GM19395 (cell line): ENCODE measurements at regions not wholly inside any gene's neighbourhood (a gene's known extent, or its start where the extent isn't known, plus 50 kb on each side); places are given as distances from the start of the nearest gene placed in this dataset.
"Not testable (repeated sequence)": the region's sequence is repeated elsewhere in the genome, so short reads cannot be mapped to it uniquely, and the experiment has no call there.

Experiments
- ATAC-seq: cut with Tn5 transposase; IDR thresholded peaks from one replicate; pipeline ENCODE4 v1.9.1; 2021; ENCODE audit warnings: mild to moderate bottlenecking, moderate library complexity; ENCODE audit not compliant: unreplicated experiment

DNA sequence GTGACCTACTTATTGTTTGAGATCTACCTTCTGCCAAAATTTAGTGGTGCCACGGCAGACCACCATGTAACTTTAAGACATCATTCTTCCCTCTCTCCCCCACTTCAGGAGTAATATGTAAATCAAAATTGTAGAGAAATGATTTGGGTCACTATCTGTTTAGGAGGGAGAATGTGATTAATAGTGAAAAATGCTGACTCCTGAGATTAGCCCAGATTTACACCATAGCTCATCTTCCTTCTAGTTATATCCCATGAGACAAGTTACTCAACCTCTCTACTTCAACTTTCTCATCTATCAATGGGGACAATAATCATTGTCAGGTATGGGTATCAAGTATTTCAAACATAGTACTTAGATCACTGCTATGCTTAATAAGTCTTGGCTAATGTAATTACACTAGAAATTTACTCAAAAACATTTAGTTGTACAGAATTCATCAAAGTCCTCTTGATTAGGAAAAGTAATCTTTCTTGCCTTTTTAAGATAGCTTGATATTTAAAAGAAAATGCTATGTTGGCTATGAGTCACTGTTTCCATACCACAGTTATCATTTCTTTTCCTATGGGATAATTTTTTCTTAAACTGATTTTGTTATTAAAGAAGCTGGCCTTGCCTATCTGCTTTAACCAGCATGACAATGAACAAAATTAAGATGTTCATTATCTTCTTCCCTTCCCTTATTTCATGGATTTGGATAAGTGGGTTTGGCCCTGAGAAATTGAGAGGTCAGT, 1038.9 kb upstream of the ZEB2 start:
- ATAC-seq = no peak

DNA sequence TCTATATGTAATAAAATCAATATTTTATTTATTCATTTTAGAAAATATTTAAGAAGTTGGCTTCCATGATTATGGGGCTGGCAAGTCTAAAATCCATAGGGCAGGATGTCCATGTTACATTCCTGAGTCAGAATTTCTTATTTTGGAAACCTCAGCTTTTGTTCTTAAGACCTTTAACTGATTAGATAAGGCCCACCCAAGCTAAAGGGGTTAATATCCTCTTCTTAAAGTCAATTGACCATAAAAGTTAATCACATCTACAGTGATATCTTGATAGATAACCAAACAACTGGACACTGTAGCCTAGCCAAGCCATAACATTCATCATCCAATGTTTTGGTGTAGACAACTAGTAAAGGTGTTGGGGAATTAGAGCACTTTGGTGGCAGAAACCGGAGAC, 1035.4 kb upstream of the ZEB2 start:
- no peak for ATAC-seq

DNA sequence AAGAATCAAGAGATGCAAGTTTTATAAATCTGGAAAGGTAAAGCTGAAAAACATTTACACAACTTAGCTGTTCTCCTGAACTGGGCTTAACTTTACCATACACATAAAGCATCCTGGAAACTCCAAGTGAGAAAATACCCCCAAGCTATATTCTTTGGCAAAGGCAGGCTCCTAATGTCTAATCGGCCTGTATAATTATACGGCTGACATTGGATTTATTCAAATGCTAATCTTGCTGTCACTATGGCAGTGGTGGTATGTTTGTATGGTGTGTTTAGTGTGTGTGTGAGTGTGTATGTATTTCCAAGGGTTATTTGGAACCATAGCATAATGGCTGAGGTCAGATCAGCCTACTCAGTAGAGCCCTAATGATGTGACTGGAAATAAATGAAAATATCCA, 1031.8 kb upstream of the ZEB2 start:
- no peak for ATAC-seq

DNA sequence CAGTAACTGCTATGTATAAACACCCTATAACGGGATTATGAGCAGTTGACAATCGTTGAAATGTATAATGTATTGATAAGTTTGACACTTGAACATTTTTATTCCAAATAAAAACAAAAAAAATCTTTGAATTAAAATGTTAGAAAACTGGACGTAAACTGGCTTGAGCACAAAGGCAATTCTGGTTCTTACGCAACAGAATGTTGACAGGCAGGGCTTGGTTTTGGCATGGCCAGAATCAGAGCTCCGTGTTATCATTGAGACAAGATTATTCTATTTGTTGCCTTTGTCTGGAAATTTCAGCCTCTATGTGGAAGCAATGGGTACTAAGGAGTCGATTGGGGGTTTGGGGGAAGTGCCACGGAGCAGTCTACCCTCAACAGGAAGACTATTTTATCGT, 1028.6 kb upstream of the ZEB2 start:
- no peak for ATAC-seq

DNA sequence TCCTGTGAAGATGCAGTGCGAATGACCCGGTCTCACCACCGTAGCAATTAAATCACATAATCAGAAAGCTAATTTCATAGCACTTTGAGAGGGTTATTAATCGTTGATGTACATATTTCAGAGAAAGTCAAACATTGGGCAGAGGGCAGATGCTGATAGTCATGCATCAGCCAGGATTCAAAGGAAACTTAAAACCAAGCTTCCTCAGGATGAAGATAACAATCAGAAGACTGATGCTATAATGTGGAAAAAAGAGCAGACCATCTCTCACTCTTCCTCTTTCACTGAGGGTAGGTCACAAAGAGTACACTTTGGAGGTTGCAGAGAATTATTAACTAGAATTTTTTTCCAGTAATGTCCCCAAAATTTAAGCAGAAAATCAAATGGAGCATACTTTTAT, 1027.7 kb upstream of the ZEB2 start:
- no peak for ATAC-seq

DNA sequence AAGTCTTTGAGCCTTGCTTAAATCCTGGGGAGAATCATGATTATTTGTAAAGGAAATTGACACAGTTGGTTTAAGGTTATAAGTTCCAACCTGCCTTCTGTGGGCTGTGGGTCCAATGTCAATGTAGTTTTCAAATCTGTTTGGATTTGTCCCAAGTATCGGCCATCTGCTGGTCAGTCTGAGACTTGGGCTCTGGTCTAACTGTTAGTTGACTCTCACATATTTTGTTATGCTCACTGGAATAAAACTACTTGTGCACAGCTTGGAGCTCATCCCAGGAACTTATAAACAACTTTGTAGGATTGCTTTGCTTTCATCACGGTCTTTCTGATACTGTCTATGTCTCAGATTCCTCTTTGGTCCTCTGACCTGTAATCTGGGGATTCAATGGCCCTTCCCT, 1026.2 kb upstream of the ZEB2 start:
- ATAC-seq = no peak

DNA sequence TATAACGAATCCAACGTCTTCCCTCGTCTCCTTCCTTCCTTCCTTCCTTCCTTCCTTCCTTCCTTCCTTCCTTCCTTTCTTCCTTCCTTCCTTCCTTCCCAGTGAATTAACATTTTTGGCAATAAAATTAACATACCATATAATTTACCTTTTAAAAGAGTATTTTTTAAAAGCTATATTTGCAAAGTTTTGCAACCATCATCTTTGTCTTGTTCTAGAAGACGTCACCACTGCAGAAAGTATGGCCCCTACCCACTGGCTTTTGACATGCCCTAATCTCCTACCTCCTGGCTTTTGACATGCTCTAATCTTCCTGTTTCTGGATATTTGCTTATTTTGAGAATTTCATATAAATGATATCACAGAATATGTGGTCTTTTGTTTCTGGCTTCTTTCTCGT, 1023.9 kb upstream of the ZEB2 start:
- ATAC-seq = no peak

DNA sequence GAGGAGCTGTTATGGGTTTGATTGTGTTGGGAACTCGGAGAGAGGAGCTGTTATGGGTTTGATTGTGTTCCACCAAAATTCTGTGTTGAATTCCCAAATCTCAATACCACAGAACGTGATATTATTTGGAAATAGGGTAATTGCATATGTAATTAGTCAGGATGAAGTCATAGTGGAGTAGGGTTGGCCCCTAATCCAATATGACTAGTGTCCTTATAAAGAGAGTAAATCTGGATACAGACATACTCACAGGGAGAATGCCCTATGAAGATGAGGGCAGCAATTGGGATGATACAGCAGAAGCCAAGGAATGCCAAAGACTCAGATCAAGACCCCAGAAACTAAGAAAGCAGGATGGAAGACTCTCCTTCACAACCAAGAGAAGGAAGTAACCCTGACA, 1023.2 kb upstream of the ZEB2 start:
- no peak for ATAC-seq

DNA sequence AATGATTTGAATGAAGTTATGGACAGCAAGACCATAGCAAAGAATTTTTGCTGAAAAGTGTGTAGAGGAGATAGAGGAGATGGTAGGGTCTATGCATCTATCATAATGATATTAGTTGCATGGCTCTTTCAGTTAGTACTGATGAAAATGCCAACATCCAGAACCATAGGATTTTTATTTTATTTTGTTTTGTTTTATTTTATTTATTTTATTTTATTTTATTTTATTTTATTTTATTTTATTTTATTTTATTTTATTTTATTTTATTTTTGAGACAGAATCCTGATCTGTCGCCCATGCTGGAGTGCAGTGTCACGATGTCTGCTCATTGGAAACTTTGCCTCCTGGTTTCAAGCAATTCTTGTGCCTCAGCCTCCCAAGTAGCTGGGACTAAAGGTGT, 1021.1 kb upstream of the ZEB2 start:
- ATAC-seq = no peak

DNA sequence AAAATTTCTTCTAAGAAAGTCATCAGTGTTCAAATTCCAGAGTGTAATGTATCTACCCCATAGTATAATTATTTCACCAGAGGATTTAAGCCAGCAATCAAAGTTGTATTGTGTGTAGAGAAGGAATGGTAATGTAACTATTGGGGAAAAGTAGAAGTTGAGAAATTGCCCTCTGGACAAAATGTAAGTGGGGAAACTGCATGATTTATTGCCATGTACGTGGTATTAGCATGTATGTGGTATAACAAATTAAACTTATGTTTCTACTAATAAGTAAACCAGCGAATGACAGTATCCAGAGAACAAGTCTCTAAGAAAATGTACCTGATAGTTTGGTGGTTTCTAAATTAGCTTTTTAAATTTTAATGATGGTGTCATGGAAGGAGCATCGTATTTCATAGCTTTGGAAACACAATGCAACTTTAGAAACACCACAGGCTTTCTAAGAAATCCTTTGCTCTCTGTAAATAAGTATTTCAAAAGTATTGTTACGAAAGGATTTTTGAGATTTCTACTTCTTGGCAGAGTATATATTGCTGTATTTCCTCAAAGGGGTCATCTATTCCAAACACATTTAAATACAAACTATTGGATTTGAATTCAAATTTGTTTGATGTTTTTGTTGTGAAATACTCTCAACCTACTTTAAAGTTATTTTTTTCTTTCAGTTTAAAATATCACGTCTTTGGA, 1018.9 kb upstream of the ZEB2 start:
- no peak for ATAC-seq

DNA sequence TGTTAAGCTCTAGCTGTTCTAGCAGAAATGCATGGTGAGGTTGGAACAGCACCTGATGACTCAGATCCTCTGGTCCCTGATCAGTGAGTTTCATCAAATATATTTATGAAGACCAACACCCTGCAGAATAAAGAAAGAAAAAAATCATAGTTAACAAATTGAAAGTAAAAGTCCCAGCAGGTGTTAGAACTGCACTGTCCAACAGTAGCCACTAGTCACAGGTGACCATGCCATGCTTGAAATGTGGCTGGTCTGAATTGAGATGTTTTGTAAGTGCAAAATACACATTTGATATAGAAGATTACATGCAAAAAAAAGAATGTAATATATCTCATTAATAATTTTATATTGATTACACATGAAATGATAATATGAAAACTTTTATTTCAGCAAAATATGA, 1010.7 kb upstream of the ZEB2 start:
- no peak for ATAC-seq

DNA sequence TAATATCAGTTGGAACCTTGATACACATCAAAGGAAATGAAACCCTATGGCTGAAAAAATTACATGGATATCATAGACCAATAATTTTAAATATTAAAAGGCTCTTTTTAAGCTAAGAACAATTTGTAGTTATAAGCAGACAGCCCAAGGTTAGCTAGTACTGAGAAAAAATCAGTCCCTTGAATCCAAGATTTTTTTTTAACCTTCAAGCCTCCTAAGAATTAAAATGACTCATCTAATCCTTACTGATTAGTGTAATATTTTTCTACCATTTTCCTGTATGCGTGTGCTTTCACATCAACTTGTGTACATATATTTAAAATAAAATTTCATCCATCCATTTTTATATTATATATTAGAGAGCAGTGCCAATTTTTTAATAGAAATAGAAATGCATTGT, 1004.9 kb upstream of the ZEB2 start:
- no peak for ATAC-seq

DNA sequence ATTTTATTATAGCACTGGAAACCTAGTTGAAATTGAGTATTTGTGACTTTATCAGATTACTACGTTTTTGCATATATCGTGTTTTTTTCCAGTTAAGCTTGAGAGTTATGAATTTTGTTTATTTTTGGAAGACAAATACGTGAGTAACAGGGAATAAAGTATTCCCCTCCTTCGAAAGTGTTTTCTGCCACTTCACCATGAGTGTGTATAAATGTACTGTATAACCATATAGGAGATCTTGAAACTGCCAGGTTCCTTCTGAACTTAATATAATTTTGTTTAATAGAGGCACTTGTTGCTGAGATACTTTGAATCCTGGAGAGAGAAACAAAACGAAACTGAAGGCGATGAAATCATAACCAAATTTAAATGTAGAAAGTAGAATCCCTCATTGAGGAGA, 1004.4 kb upstream of the ZEB2 start:
- no peak for ATAC-seq

DNA sequence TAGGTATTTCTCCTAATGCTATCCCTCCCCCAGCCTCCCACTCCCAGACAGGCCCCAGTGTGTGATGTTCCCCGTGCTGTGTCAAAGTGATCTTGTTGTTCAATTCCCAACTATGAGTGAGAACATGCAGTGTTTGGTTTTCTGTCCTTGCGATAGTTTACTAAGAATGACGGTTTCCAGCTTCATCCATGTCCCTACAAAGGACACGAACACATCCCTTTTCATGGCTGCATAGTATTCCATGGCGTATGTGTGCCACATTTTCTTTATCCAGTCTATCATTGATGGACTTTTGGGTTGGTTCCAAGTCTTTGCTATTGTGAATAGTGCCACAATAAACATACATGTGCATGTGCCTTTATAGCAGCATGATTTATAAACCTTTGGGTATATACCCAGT, 999.3 kb upstream of the ZEB2 start:
- ATAC-seq = not testable (repeated sequence)

DNA sequence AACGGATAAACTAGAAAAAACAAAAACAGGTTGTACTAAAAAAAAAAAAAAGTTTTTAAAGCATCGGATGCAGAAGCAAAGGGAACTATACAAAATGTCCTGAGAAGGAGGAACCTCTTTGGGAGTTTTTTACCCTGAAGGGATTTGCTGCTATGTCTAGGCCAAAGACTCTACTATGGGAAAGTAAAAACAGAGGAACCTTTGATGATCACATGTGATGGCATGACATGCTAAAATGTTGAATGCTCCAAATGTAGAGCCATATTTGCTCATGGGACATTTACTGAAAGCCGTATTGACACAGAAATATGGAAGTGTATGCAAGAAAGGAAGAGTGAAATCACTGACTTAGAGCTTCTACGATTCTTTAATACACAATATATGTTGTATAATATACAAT, 992.0 kb upstream of the ZEB2 start:
- no peak for ATAC-seq

DNA sequence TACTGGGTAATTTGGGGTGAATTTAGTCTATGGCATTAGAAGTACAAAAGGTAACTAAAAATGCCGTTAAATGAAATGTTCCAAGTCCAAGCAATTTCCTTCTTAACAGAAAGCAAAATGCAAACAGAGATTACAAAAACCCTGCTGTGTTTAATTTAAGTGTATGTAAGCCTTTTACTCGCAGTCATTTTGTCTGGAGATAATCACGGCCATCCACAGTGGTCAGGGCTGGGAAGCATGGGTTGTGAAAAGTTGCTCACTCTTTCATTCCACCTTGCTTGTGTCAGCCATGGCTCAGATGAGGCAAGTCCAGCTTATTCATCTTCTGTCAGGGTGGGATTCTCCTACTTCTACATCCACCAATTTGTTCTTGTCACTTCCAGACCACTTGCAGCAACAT, 983.6 kb upstream of the ZEB2 start:
- ATAC-seq = no peak

DNA sequence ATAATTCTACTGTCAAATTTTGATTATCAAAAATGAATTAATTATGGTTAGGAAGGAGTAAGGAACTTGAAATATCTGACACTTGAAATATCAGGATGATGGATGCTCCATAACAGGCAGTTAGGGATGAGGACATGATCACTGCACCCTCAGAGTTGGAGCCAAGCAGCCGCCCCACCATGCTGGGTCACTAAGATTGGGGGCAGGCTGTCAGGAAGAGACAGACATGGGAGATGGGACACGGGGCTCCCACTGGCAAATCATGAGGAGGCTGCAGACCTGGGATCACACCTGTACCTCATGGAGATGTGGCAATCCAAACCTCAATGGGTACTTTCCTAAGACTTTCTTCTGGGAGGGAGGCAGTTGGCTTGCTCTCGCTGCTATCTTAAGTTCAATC, 982.0 kb upstream of the ZEB2 start:
- ATAC-seq = no peak

DNA sequence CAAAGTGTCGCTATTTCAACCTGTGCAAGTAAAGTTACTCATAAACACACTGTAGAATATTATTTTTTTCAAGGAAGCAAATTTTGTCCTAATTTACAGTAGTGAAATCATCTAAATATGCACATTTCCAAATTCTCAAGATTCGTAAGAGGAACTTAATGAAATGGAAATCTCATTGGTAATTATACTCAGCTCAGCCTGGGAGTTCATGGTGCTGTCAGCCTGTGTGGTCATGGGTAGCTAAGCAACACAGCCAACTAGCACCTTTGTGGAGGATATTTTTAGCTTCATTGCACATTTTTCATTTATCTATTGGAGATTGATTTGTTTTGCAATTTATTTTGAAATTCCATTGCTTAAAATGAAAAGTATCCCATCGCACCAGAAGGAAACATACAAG, 975.7 kb upstream of the ZEB2 start:
- ATAC-seq = no peak

DNA sequence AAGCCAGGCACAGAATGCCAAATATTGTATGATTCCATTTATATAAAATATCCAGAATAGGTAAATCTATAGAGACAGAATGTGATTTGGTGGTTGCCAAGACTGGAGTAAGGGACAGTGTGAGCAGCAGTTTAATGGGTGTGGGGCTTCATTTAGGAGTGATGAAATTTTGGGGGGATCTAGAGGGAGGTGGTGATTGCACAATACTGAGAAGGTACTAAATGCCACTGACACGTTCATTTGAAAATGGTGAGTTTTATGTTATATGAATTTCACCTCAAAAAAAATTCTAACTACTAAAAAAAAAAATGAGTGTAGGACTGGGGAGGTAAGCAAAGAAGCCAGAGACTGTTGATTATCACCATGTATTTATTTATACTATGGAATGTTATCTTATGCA, 974.5 kb upstream of the ZEB2 start:
- no peak for ATAC-seq

DNA sequence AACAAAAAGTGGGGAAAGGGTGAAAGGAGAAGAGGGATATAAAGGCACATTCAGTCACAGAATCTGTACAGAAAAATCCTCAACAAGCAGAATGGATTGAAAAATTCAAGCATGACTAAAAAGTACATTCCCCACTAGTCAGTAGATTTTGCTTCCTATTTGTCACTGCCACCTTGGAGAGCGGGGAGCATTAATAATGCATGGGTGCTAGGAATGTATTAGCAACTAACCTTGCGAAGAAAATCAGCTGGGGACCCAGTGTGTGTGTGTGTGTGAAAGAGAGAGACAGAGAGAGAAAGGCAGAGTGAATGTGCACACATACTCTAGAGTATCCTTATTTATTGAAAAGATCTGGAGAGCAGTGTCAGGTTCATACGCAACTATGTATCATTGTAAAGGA, 968.7 kb upstream of the ZEB2 start:
- ATAC-seq = no peak

DNA sequence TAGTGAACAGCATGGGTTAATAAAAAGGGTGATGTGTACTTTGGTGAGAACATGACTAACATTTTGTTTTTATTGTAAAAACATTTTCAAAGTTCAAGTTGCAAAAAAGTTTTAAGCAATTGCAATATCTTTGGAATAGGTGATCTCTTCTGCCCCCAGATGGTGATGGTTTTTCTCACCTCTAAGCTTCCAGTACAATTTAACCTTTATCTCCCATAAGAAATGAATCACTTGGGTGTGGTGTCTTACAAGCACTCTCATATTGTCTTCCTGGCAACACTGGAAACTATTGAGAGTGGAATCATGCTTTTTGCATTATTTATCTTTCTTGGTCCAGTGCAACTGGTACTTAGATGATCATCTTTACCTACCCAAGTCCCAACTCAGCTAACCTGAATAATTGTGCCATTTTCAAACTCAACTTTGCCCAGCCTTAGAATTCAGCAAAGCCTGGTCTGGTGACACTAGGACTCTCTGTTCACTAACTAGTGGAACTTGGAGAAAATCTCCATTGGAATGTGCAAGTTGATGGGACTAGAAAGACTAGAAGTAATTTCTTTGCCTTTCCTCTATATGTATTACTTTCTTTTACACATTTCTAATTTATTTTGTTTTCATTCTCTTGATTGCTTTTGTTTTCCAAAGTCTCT, 964.7 kb upstream of the ZEB2 start:
- no peak for ATAC-seq

DNA sequence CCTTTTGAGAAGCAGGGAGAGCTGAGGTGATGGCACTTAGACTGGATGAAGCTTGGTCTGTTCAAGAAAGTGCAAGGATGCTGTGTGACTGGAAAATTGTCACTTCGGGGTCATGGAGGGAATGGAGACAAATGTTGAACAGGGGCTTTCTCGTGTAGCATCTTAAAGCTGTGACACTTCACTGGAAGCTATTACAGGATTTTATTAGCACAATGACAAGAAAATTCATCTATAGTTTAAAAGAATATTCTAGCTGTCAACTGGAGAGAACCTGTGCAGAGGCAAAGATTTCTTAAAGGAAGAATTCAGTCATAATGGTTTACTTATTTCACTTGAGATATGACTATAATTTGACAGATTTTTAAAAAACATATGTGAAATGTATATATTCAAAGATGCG, 963.9 kb upstream of the ZEB2 start:
- no peak for ATAC-seq
